ENCODE measurements at regions not wholly inside any gene's neighbourhood (a gene's known extent, or its start where the extent isn't known, plus 50 kb on each side); places are given as distances from the start of the nearest gene placed in this dataset.

- TF ChIP-seq, protein P1, sequence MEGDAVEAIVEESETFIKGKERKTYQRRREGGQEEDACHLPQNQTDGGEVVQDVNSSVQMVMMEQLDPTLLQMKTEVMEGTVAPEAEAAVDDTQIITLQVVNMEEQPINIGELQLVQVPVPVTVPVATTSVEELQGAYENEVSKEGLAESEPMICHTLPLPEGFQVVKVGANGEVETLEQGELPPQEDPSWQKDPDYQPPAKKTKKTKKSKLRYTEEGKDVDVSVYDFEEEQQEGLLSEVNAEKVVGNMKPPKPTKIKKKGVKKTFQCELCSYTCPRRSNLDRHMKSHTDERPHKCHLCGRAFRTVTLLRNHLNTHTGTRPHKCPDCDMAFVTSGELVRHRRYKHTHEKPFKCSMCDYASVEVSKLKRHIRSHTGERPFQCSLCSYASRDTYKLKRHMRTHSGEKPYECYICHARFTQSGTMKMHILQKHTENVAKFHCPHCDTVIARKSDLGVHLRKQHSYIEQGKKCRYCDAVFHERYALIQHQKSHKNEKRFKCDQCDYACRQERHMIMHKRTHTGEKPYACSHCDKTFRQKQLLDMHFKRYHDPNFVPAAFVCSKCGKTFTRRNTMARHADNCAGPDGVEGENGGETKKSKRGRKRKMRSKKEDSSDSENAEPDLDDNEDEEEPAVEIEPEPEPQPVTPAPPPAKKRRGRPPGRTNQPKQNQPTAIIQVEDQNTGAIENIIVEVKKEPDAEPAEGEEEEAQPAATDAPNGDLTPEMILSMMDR (IDR thresholded peaks at IDR 0.05; ENCODE audit: control insufficient read depth, insufficient read depth, low read depth, low read length, missing control alignments): no peak
- H3K4me3 ChIP-seq (ENCODE audit: control insufficient read depth, low read depth, low read length): peak overlapping the region; percentile 47
- no peak for DNase-seq (ENCODE audit: low read depth)
These were observed 86.5 kb upstream of the EPB41L3 start for GRCh38 chr18:5630057-5630899.

DNA sequence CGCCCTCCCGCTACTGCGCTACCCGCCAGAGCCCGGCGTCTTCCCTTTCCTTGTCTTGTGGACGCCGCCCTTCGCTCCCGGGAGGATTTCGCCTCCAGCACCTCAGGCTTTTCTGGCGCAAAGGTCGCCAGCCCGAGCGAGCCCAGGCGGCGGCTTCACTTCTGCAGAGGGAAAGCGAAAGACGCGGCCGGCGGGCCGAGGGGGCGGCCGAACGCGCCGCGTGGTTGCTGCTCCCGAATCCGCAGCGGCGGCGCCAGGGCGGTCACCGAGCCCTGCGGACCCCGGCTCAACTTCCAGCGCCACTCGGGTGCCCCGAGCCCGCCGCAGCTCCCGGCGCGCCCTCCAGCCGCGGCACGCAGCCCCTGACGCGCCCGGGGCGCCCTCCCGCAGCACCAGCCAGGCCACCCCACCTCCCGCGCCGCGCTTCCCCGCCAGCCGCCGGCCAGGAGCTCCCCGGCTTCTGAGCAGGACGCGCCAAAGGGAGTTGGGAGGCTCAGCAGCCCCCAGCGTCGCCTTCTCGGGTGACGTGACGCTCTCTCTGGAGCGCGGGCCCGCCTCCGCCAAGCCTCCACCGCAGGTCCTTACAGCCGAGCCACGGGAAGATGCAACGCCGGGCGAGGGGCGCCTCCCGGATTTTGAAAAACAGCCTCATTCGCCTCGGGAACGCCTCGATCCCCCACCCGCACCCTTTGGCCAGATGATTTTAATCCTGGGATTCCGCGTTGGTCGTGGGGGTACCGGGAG is 84.9 kb upstream of the EPB41L3 start:
- no peak for DNase-seq (ENCODE audit: low read depth)
- TF ChIP-seq, protein P1 (IDR thresholded peaks at IDR 0.05; ENCODE audit: control insufficient read depth, insufficient read depth, low read depth, low read length, missing control alignments): no peak
- peak overlapping the region; percentile 51 for H3K4me3 ChIP-seq (ENCODE audit: control insufficient read depth, low read depth, low read length)

GRCh38 chr18:5627776-5628511 is 84.1 kb upstream of the EPB41L3 start:
- TF ChIP-seq, protein P1 (IDR thresholded peaks at IDR 0.05; ENCODE audit: control insufficient read depth, insufficient read depth, low read depth, low read length, missing control alignments): no peak
- no peak for DNase-seq (ENCODE audit: low read depth)
- H3K4me3 ChIP-seq (ENCODE audit: control insufficient read depth, low read depth, low read length): peak overlapping the region; percentile 51

DNA sequence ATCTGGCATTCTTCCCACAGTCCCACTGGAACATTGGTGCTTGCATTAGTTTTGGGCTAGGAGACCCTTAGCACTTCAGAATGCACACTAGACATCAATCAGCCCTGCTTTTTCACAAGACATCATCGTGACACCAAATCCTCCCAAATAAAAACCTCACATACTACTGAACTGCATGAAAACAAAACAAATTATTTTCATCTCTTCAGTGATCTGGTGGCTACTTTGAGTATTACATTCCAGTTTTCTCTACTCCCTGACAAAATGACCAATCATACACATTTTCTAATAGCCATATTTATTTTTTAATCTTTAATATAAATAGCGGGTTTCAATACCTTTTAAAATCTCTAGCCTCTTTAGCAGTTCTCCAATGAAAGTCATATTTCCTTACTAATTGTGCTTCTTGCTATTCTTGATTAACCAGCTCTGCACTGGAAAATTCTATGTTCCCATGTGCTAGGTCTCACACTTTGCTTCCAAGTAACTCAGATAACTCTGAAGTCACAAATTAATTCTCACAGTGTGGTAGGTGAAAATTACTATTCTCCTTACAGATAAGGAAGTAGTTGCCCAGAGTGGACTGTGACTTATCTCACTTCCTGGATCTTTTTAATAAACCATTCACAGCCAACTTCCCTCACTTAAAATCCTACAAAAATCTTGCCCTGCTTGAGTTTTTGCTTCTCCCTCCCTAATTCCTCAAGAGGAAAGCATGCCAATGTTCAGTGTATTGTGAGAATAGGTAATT is 82.5 kb upstream of the EPB41L3 start:
- H3K4me3 ChIP-seq (ENCODE audit: control insufficient read depth, low read depth, low read length): no peak overlapping the region
- no peak for DNase-seq (ENCODE audit: low read depth)
- TF ChIP-seq, protein P1 (IDR thresholded peaks at IDR 0.05; ENCODE audit: control insufficient read depth, insufficient read depth, low read depth, low read length, missing control alignments): no peak

GRCh38 chr18:5625076-5625475 is 81.3 kb upstream of the EPB41L3 start:
- TF ChIP-seq, protein P1 (IDR thresholded peaks at IDR 0.05; ENCODE audit: control insufficient read depth, insufficient read depth, low read depth, low read length, missing control alignments): no peak
- no peak for DNase-seq (ENCODE audit: low read depth)
- no peak overlapping the region for H3K4me3 ChIP-seq (ENCODE audit: control insufficient read depth, low read depth, low read length)

GRCh38 chr18:5622905-5623304 is 79.1 kb upstream of the EPB41L3 start:
- H3K4me3 ChIP-seq (ENCODE audit: control insufficient read depth, low read depth, low read length): no peak overlapping the region
- TF ChIP-seq, protein P1 (IDR thresholded peaks at IDR 0.05; ENCODE audit: control insufficient read depth, insufficient read depth, low read depth, low read length, missing control alignments): no peak
- no peak for DNase-seq (ENCODE audit: low read depth)
